ENCODE measurements at regions not wholly inside any gene's neighbourhood (a gene's known extent, or its start where the extent isn't known, plus 50 kb on each side); places are given as distances from the start of the nearest gene placed in this dataset.

- Histone ChIP-seq H3K27ac (ENCODE audit: low read depth, low read length) (no peak overlapping the region), H3K23ac (ENCODE audit: insufficient read length) (no peak overlapping the region), H3K18ac (ENCODE audit: extremely low read depth, low read length) (no peak overlapping the region), H2BK120ac (replicated peaks; ENCODE audit: low read depth, low read length) (no peak overlapping the region), H3K4ac (replicated peaks; ENCODE audit: insufficient read length, low read depth, low read length) (no peak overlapping the region), H3K27me3 (replicated peaks in 1 of 4; ENCODE audit: control insufficient read depth in 3 of 4, extremely low read depth in 1 of 4, insufficient read depth in 3 of 4, low read length in 3 of 4) (no peaks in the 10 kb centered on the region; a peak in 2 of 7 replicates), H3K9ac (replicated peaks in 1 of 4; ENCODE audit: extremely low read depth in 1 of 4, low read depth in 3 of 4, low read length in 3 of 4) (no peak overlapping the region), H3K36me3 (ENCODE audit: control insufficient read depth in 2 of 4, insufficient read depth in 4 of 4, low read length in 3 of 4) (no peaks in the 10 kb centered on the region), H2BK5ac (ENCODE audit: low read depth, low read length) (no peak overlapping the region), H3K4me3 (ENCODE audit: extremely low read depth in 1 of 4, insufficient read depth in 2 of 4, low read depth in 3 of 4, low read length in 4 of 4) (no peak overlapping the region), H3K56ac (replicated peaks; ENCODE audit: insufficient read length, low read depth, low read length) (no peak overlapping the region), H3K4me1 (replicated peaks in 1 of 4; ENCODE audit: control insufficient read depth in 3 of 4, insufficient read depth in 4 of 4, low read length in 3 of 4) (peaks cover 0 to 6% (median 4%) of the 10 kb centered on the region in 4 experiments; a peak in 4 of 7 replicates), H2BK15ac (ENCODE audit: low read length) (no peak overlapping the region), H3K23me2 (ENCODE audit: low read depth, low read length) (no peaks in the 10 kb centered on the region), H3K4me2 (ENCODE audit: insufficient read depth in 1 of 2, low read depth in 2 of 2, low read length in 2 of 2) (no peak overlapping the region), H2AK5ac (ENCODE audit: low read depth, low read length) (no peak overlapping the region), H3K79me2 (ENCODE audit: control insufficient read depth in 1 of 2, insufficient read depth in 2 of 2, low read length in 2 of 2) (no peaks in the 10 kb centered on the region), H2BK12ac (ENCODE audit: low read depth, low read length) (no peak overlapping the region), H4K20me1 (replicated peaks in 1 of 2; ENCODE audit: control insufficient read depth in 1 of 2, insufficient read depth in 2 of 2, low read length in 2 of 2) (no peaks in the 10 kb centered on the region), H4K5ac (ENCODE audit: insufficient read length, low read depth, low read length) (no peak overlapping the region), H4K8ac (ENCODE audit: extremely low read depth, insufficient read depth, low read length) (0 out of 2 replicates have a peak overlapping the region, but pooled peaks have one; percentile 20), H4K91ac (replicated peaks; ENCODE audit: insufficient read length, low read length) (no peak overlapping the region), H3K9me3 (ENCODE audit: insufficient read depth in 2 of 2, low read depth in 1 of 2, low read length in 1 of 2) (no peaks in the 10 kb centered on the region), H2AFZ (ENCODE audit: low read length) (no peak overlapping the region), H2BK20ac (ENCODE audit: low read length) (no peak overlapping the region), H3K79me1 (ENCODE audit: low read depth, low read length) (no peaks in the 10 kb centered on the region), H3K14ac (ENCODE audit: insufficient read length) (no peak overlapping the region)
- ChIA-PET POLR2A (ENCODE audit: partially characterized antibody) (no interaction called here), CTCF (ENCODE audit: partially characterized antibody) (interaction anchor here (1.1 to 2.5 kb wide), 2 partner anchors 205 to 480 kb away, joined by 3 to 5 read pairs; no protein-coding TSS in a partner anchor)
- 87% methylated on average over 28 of the region's 28 CpGs; no CpG with 5 or more reads in 1 of the 2 experiments for WGBS, 2 experiments (ENCODE audit: extremely low coverage in 1 of 2, insufficient coverage in 1 of 2, insufficient read length in 1 of 2, insufficient replicate concordance in 2 of 2, low coverage in 1 of 2, low lambda C conversion rate in 2 of 2, missing lambda C conversion rate in 1 of 2)
- DNase-seq (ENCODE audit: low read depth in 1 of 2, low spot score in 2 of 2) (no peak), FAIRE-seq (no peak)
- no peak for TF ChIP-seq GTF2F1 (IDR thresholded peaks at IDR 0.05; ENCODE audit: borderline replicate concordance, low read depth, low read length)
- TF ChIP-seq ASH2L (IDR thresholded peaks at IDR 0.05; ENCODE audit: low read length): no peak
- no peak for TF ChIP-seq KDM4A (IDR thresholded peaks at IDR 0.05; ENCODE audit: low read depth, low read length, severe bottlenecking)
- no peak for TF ChIP-seq BRCA1 (IDR thresholded peaks at IDR 0.05; ENCODE audit: low read depth, low read length)
- TF ChIP-seq CREB1 (IDR thresholded peaks at IDR 0.05): no peak
Measured at GRCh38 chr5:2206293-2207108, 323.8 kb upstream of the IRX4 start.

All from H1 (cell line).